Left lobe of liver (tissue), 2 donors: ENCODE measurements at regions not wholly inside any gene's neighbourhood (a gene's known extent, or its start where the extent isn't known, plus 50 kb on each side); places are given as distances from the start of the nearest gene placed in this dataset.
"Not testable (repeated sequence)": the region's sequence is repeated elsewhere in the genome, so short reads cannot be mapped to it uniquely, and the experiment has no call there.

ENCODE experiments used
- ATAC-seq: fragments of 200-7000 bp; cut with Tn5 transposase; one replicate; pipeline ENCODE4 v1.9.1; 2020; ENCODE audit warnings: mild to moderate bottlenecking, moderate library complexity
- DNase-seq: peaks from one replicate; pipeline ENCODE4 v3.0.0-alpha.2; 2020; ENCODE audit warnings: low spot score
- donor health status: DM: no; HTN: no; CAD: no; lungs with moderate emphysema.
- donor health status: DM: no; HTN: yes; CAD: no.

- ATAC-seq, result no peak
- DNase-seq, result no peak
These were observed 388.8 kb downstream of the THBS2 start for GRCh38 chr6:168864541-168865460.

GRCh38 chr6:168863467-168863866, 390.2 kb downstream of the THBS2 start:
- ATAC-seq, result no peak

GRCh38 chr6:168862346-168862980, 391.2 kb downstream of the THBS2 start:
- DNase-seq (no peak), ATAC-seq (no peak)

More at GRCh38 chr6:168863467-168863866, 390.2 kb downstream of the THBS2 start:
- no peak for DNase-seq

GRCh38 chr6:168860987-168861386, 392.7 kb downstream of the THBS2 start:
- DNase-seq, result no peak
- no peak for ATAC-seq

- DNase-seq (no peak), ATAC-seq (no peak)
These were observed 393.3 kb downstream of the THBS2 start for GRCh38 chr6:168860341-168860740.

- ATAC-seq (no peak), DNase-seq (no peak)
These were observed 394.7 kb downstream of the THBS2 start for GRCh38 chr6:168858926-168859325.

- DNase-seq (no peak), ATAC-seq (no peak)
These were observed 396.7 kb downstream of the THBS2 start for GRCh38 chr6:168856914-168857313.

GRCh38 chr6:168852376-168852884, 401.2 kb downstream of the THBS2 start:
- DNase-seq, result no peak
- ATAC-seq, result no peak

GRCh38 chr6:168851460-168852375, 401.9 kb downstream of the THBS2 start:
- ATAC-seq (peak; percentile 79), DNase-seq (no peak)

GRCh38 chr6:168850027-168850736, 403.5 kb downstream of the THBS2 start:
- not testable (repeated sequence) for DNase-seq, ATAC-seq

GRCh38 chr6:168849459-168849858, 404.2 kb downstream of the THBS2 start:
- ATAC-seq (no peak), DNase-seq (no peak)

- DNase-seq, result no peak
- ATAC-seq, result no peak
These were observed 404.8 kb downstream of the THBS2 start for GRCh38 chr6:168848797-168849196.

GRCh38 chr6:168844821-168845609, 404.0 kb downstream of the SMOC2 start:
- no peak for DNase-seq
- no peak for ATAC-seq

- not testable (repeated sequence) for DNase-seq, ATAC-seq
These were observed 401.7 kb downstream of the SMOC2 start for GRCh38 chr6:168842632-168843212.

- ATAC-seq (no peak), DNase-seq (no peak)
These were observed 400.8 kb downstream of the SMOC2 start for GRCh38 chr6:168841609-168842278.

- not testable (repeated sequence) for ATAC-seq
- peak; percentile 71 for DNase-seq
These were observed 399.9 kb downstream of the SMOC2 start for GRCh38 chr6:168840932-168841331.

- not testable (repeated sequence) for ATAC-seq, DNase-seq
These were observed 399.3 kb downstream of the SMOC2 start for GRCh38 chr6:168840299-168840698.

- ATAC-seq, result no peak
- DNase-seq, result no peak
These were observed 397.0 kb downstream of the SMOC2 start for GRCh38 chr6:168838037-168838399.
